SU-DHL-6 (cell line): ENCODE measurements at regions not wholly inside any gene's neighbourhood (a gene's known extent, or its start where the extent isn't known, plus 50 kb on each side); places are given as distances from the start of the nearest gene placed in this dataset.

ENCODE experiments used
- H2AFZ ChIP-seq: fragments of 200-600 bp; sonication (generic); 2 replicates; pipeline ENCODE4 v1.6.1; 2014; ENCODE audit warnings: low read depth, mild to moderate bottlenecking, moderate library complexity, mixed read lengths, antibody characterized with exemption, low read length; ENCODE audit not compliant: severe bottlenecking
- H3F3A ChIP-seq: fragments of 200-600 bp; shearing (Covaris generic); 2 replicates; pipeline ENCODE4 v1.6.0; 2016; ENCODE audit warnings: antibody characterized with exemption, mild to moderate bottlenecking; ENCODE audit not compliant: insufficient read depth
- H3K27ac ChIP-seq: fragments of 200-600 bp; sonication (generic); 2 replicates; pipeline ENCODE4 v1.5.1; 2016; ENCODE audit warnings: low read depth, mild to moderate bottlenecking, low read length, moderate library complexity, mixed read lengths
- H3K27me3 ChIP-seq: fragments of 200-600 bp; sonication (generic), shearing (Covaris generic); 2 replicates; pipeline ENCODE4 v1.6.0; 2014; ENCODE audit warnings: mild to moderate bottlenecking, low read length
- H3K36me3 ChIP-seq: fragments of 200-600 bp; sonication (generic); 2 replicates; pipeline ENCODE4 v1.6.1; 2014; ENCODE audit warnings: mild to moderate bottlenecking, low read length, mixed read lengths
- H3K4me2 ChIP-seq: fragments of 300-600, 200-600 bp; shearing (Covaris generic), sonication (generic); 2 replicates; pipeline ENCODE4 v1.6.0; 2014; ENCODE audit warnings: low read length, low read depth, mild to moderate bottlenecking; ENCODE audit not compliant: poor library complexity, severe bottlenecking
- H3K4me3 ChIP-seq: fragments of 200-600 bp; sonication (generic); 2 replicates; pipeline ENCODE4 v1.5.1; 2014; ENCODE audit warnings: antibody characterized with exemption, low read length, mild to moderate bottlenecking, mixed read lengths; ENCODE audit not compliant: insufficient read depth, poor library complexity, severe bottlenecking
- H3K79me2 ChIP-seq: fragments of 200-600 bp; sonication (generic); 2 replicates; pipeline ENCODE4 v1.6.1; 2014; ENCODE audit warnings: mild to moderate bottlenecking, low read length, moderate library complexity; ENCODE audit not compliant: insufficient read depth
- H3K9ac ChIP-seq: fragments of 200-600 bp; sonication (generic); 2 replicates; pipeline ENCODE4 v1.7.0; 2014; ENCODE audit warnings: mild to moderate bottlenecking, low read length
- H3K9me2 ChIP-seq: fragments of 200-600 bp; sonication (generic); replicated peaks from 2 replicates; pipeline ENCODE4 v1.6.1; 2014; ENCODE audit warnings: low read length; ENCODE audit not compliant: insufficient read depth
- H3K9me3 ChIP-seq: fragments of 200-600 bp; sonication (generic); 2 replicates; pipeline ENCODE4 v1.6.1; 2014; ENCODE audit warnings: low read length, mixed read lengths; ENCODE audit not compliant: insufficient read depth
- H4K20me1 ChIP-seq: fragments of 200-600 bp; sonication (generic); 2 replicates; pipeline ENCODE4 v1.6.1; 2014; ENCODE audit warnings: low read depth, mild to moderate bottlenecking, antibody characterized with exemption, low read length, moderate library complexity, mixed read lengths
- CTCF ChIP-seq: fragments of 200-600 bp; sonication (generic); IDR thresholded peaks from one replicate; pipeline ENCODE4 v1.5.1; 2017; ENCODE audit warnings: antibody characterized with exemption, mild to moderate bottlenecking, low read length, moderate library complexity; ENCODE audit not compliant: insufficient read depth, poor library complexity, severe bottlenecking
- EZH2phosphoT487 ChIP-seq: fragments of 200-600 bp; sonication (generic), shearing (Covaris generic); conservative IDR thresholded peaks from 2 replicates; pipeline ENCODE4 v1.6.1; 2018; ENCODE audit warnings: mild to moderate bottlenecking, antibody characterized with exemption, low read length, moderate library complexity, mixed read lengths

GRCh38 chr12:77382096-77382742 lies 316.9 kb upstream of the E2F7 start:
- no peaks in the 10 kb centered on the region for H3F3A ChIP-seq
- no peaks in the 10 kb centered on the region for H3K27me3 ChIP-seq
- H4K20me1 ChIP-seq, result no peaks in the 10 kb centered on the region
- no peaks in the 10 kb centered on the region for H3K79me2 ChIP-seq
- H3K9me3 ChIP-seq, result no peaks in the 10 kb centered on the region
- H3K36me3 ChIP-seq, result no peaks in the 10 kb centered on the region
- no peaks in the 10 kb centered on the region for H3K9me2 ChIP-seq
- H3K4me3 ChIP-seq, result no peak overlapping the region
- H3K9ac ChIP-seq, result no peak overlapping the region
- H3K4me2 ChIP-seq, result no peak overlapping the region
- no peak overlapping the region for H3K27ac ChIP-seq
- TF ChIP-seq CTCF, result no peak
- no peak overlapping the region for H2AFZ ChIP-seq

- Histone ChIP-seq H3K9me2 (no peaks in the 10 kb centered on the region), H3F3A (no peaks in the 10 kb centered on the region), H3K79me2 (no peaks in the 10 kb centered on the region), H3K27ac (no peak overlapping the region), H3K9ac (no peak overlapping the region), H3K4me3 (no peak overlapping the region), H3K36me3 (no peaks in the 10 kb centered on the region), H3K9me3 (no peaks in the 10 kb centered on the region), H3K4me2 (no peak overlapping the region), H3K27me3 (no peaks in the 10 kb centered on the region), H2AFZ (no peak overlapping the region), H4K20me1 (no peaks in the 10 kb centered on the region)
- TF ChIP-seq CTCF (no peak), EZH2phosphoT487 (no peak)
Observed at GRCh38 chr12:77377622-77378021, 312.3 kb upstream of the E2F7 start.

GRCh38 chr12:77377116-77377515 lies 311.7 kb upstream of the E2F7 start:
- H3K4me3 ChIP-seq, result no peak overlapping the region
- H3K9ac ChIP-seq, result no peak overlapping the region
- H3K27ac ChIP-seq, result no peak overlapping the region
- no peaks in the 10 kb centered on the region for H3K79me2 ChIP-seq
- no peaks in the 10 kb centered on the region for H3F3A ChIP-seq
- no peaks in the 10 kb centered on the region for H3K27me3 ChIP-seq
- no peaks in the 10 kb centered on the region for H4K20me1 ChIP-seq
- H3K4me2 ChIP-seq, result no peak overlapping the region
- H3K9me2 ChIP-seq, result no peaks in the 10 kb centered on the region
- TF ChIP-seq CTCF (no peak), EZH2phosphoT487 (no peak)
- no peaks in the 10 kb centered on the region for H3K36me3 ChIP-seq
- no peaks in the 10 kb centered on the region for H3K9me3 ChIP-seq
- H2AFZ ChIP-seq, result no peak overlapping the region

GRCh38 chr12:77374673-77375072 lies 309.3 kb upstream of the E2F7 start:
- TF ChIP-seq EZH2phosphoT487, result no peak
- TF ChIP-seq CTCF, result no peak
- Histone ChIP-seq H3K4me3 (no peak overlapping the region), H2AFZ (no peak overlapping the region), H3K4me2 (no peak overlapping the region), H3K27ac (no peak overlapping the region), H3K9me3 (no peaks in the 10 kb centered on the region), H3K9me2 (no peaks in the 10 kb centered on the region), H3K27me3 (no peaks in the 10 kb centered on the region), H4K20me1 (no peaks in the 10 kb centered on the region), H3K36me3 (no peaks in the 10 kb centered on the region), H3K79me2 (no peaks in the 10 kb centered on the region), H3F3A (no peaks in the 10 kb centered on the region), H3K9ac (no peak overlapping the region)
